CD4-positive, alpha-beta T cell (primary cell): ENCODE measurements at regions not wholly inside any gene's neighbourhood (a gene's known extent, or its start where the extent isn't known, plus 50 kb on each side); places are given as distances from the start of the nearest gene placed in this dataset.

Source experiments
- ATAC-seq: fragments of 200-7000 bp; cut with Tn5 transposase; one replicate; pipeline ENCODE4 v1.10.0; 2022; ENCODE audit warnings: mild to moderate bottlenecking; ENCODE audit not compliant: poor library complexity
- CTCF ChIA-PET: fragments of 350-600 bp; sonication (Branson Sonifier 250); formaldehyde crosslinking; loops from one replicate; lab custom pipeline; 2021; ENCODE audit warnings: antibody characterized with exemption, inconsistent platforms; lab: Charles Lee
- POLR2A ChIA-PET: fragments of 350-600 bp; sonication (Branson Sonifier 250); formaldehyde crosslinking; loops from one replicate; lab custom pipeline; 2021; ENCODE audit warnings: antibody characterized with exemption, inconsistent platforms; lab: Charles Lee
- DNase-seq, 14 experiments: peaks; one replicate each; pipeline ENCODE4 v3.0.0-alpha.2; 2013 to 2020; ENCODE audit warnings: mixed read lengths in 2 of 14
- H3K27ac ChIP-seq, 2 donors: one replicate each; pipeline versions ENCODE4 v1.5.1 to v1.7.0; 2013; ENCODE audit warnings: low read length in 2 of 2, low read depth in 1 of 2, mild to moderate bottlenecking in 1 of 2
- H3K27me3 ChIP-seq, 2 experiments: 1 replicate in 1 of 2; 2 replicates in 1 of 2; pipeline versions ENCODE4 v1.6.1 to v1.7.0; 2013; ENCODE audit warnings: low read length in 2 of 2, control low read depth in 1 of 2, mild to moderate bottlenecking in 1 of 2, moderate library complexity in 1 of 2; ENCODE audit not compliant: insufficient read depth in 2 of 2, control insufficient read depth in 1 of 2
- H3K36me3 ChIP-seq: one replicate; pipeline ENCODE4 v1.6.1; 2013; ENCODE audit warnings: low read length, control low read depth; ENCODE audit not compliant: insufficient read depth
- H3K4me1 ChIP-seq: one replicate; pipeline ENCODE4 v1.6.1; 2013; ENCODE audit warnings: low read length, control low read depth; ENCODE audit not compliant: insufficient read depth
- H3K4me3 ChIP-seq: one replicate; pipeline ENCODE4 v1.5.1; 2013; ENCODE audit warnings: mild to moderate bottlenecking, low read length, moderate library complexity
- H3K9me3 ChIP-seq, 2 experiments: 1 replicate in 1 of 2; 2 replicates in 1 of 2; pipeline versions ENCODE4 v1.6.1 to v1.7.0; 2013; ENCODE audit warnings: low read length in 2 of 2, mild to moderate bottlenecking in 2 of 2, control low read depth in 1 of 2, moderate library complexity in 1 of 2; ENCODE audit not compliant: control insufficient read depth in 1 of 2, insufficient read depth in 1 of 2
- H3K27ac Mint-ChIP-seq: one replicate; pipeline ENCODE4 v1.8.0; 2020; ENCODE audit warnings: mixed read lengths
- H3K27me3 Mint-ChIP-seq: one replicate; pipeline ENCODE4 v1.8.0; 2021; ENCODE audit warnings: mixed read lengths
- H3K36me3 Mint-ChIP-seq: one replicate; pipeline ENCODE4 v1.8.0; 2021; ENCODE audit warnings: low read depth, mixed read lengths
- H3K4me1 Mint-ChIP-seq: one replicate; pipeline ENCODE4 v1.8.0; 2021; ENCODE audit warnings: low read depth, mixed read lengths
- H3K4me3 Mint-ChIP-seq: one replicate; pipeline ENCODE4 v1.8.0; 2020; ENCODE audit warnings: mild to moderate bottlenecking, mixed read lengths
- H3K9me3 Mint-ChIP-seq: one replicate; pipeline ENCODE4 v1.8.0; 2020; ENCODE audit warnings: mixed read lengths
- CTCF ChIP-seq: fragments of 200-600 bp; IDR thresholded peaks from one replicate; pipeline ENCODE4 v1.8.0; 2022; ENCODE audit warnings: antibody characterized with exemption, mild to moderate bottlenecking
- intact Hi-C, 2 experiments: fragments of 100-400 bp; cut with DNase I in 1 of 2; cut with micrococcal nuclease in 1 of 2; formaldehyde crosslinking; loops; one replicate each; pipeline versions ENCODE4 v1.15.1 to v1.9.0; 2023 to 2025; cut with DNase I, micrococcal nuclease

GRCh38 chr3:124605781-124606579, 124.3 kb upstream of the UMPS start:
- no peaks in the 10 kb centered on the region for H3K9me3 Mint-ChIP-seq
- no peak overlapping the region for H3K27ac Mint-ChIP-seq
- POLR2A ChIA-PET = no interaction called here

DNA sequence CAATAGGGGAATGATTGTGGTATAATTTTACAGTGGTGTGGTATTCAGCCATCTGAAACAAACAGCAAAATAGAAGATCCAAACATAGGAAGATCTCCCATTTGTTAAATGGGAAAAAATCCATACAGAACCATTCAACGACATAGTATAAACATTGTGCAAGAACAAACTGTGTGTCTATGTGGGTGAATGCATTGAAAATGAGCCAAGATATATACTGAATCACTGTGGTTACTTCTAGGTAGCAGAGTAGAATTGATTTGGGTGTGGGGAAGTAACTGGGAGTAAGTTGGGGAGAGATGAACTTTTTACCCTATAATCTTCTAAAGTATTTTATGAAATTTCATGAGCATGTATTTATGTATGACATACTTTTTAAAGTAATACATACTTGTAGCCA, 123.1 kb upstream of the UMPS start:
- Mint-ChIP-seq H3K36me3 (no peaks in the 10 kb centered on the region), H3K4me3 (no peak overlapping the region), H3K4me1 (no peaks in the 10 kb centered on the region), H3K27me3 (peaks cover 12% of the 10 kb centered on the region), H3K27ac (no peak overlapping the region), H3K9me3 (no peaks in the 10 kb centered on the region)
- ATAC-seq (no peak), DNase-seq (no peak)
- H3K36me3 ChIP-seq = no peaks in the 10 kb centered on the region
- ChIA-PET CTCF (no interaction called here), POLR2A (no interaction called here)
- no peaks in the 10 kb centered on the region for H3K4me1 ChIP-seq
- no peaks in the 10 kb centered on the region for H3K27me3 ChIP-seq
- TF ChIP-seq CTCF = no peak
- intact Hi-C loops = no loop called here
- H3K27ac ChIP-seq = no peak overlapping the region
- no peaks in the 10 kb centered on the region for H3K9me3 ChIP-seq
- no peak overlapping the region for H3K4me3 ChIP-seq

More at GRCh38 chr3:124605781-124606579, 124.3 kb upstream of the UMPS start:
- no peaks in the 10 kb centered on the region for H3K4me1 Mint-ChIP-seq
- intact Hi-C loops = no loop called here
- Histone ChIP-seq H3K4me1 (no peaks in the 10 kb centered on the region), H3K9me3 (no peaks in the 10 kb centered on the region), H3K27me3 (no peaks in the 10 kb centered on the region), H3K36me3 (no peaks in the 10 kb centered on the region), H3K27ac (no peak overlapping the region), H3K4me3 (no peak overlapping the region)
- DNase-seq (no peak), ATAC-seq (no peak)
- TF ChIP-seq CTCF = no peak
- peaks cover 12% of the 10 kb centered on the region for H3K27me3 Mint-ChIP-seq
- H3K36me3 Mint-ChIP-seq = no peaks in the 10 kb centered on the region
- H3K4me3 Mint-ChIP-seq = no peak overlapping the region
- CTCF ChIA-PET = no interaction called here

- Histone ChIP-seq H3K4me3 (no peak overlapping the region), H3K27ac (no peak overlapping the region), H3K9me3 (no peaks in the 10 kb centered on the region), H3K36me3 (no peaks in the 10 kb centered on the region), H3K27me3 (no peaks in the 10 kb centered on the region), H3K4me1 (no peaks in the 10 kb centered on the region)
- ChIA-PET POLR2A (no interaction called here), CTCF (no interaction called here)
- no peak for TF ChIP-seq CTCF
- ATAC-seq (no peak), DNase-seq (no peak)
- Mint-ChIP-seq H3K36me3 (no peaks in the 10 kb centered on the region), H3K9me3 (no peaks in the 10 kb centered on the region), H3K27me3 (no peaks in the 10 kb centered on the region), H3K4me1 (no peaks in the 10 kb centered on the region), H3K4me3 (no peak overlapping the region), H3K27ac (no peak overlapping the region)
- intact Hi-C loops = no loop called here
These were observed 120.8 kb upstream of the UMPS start for GRCh38 chr3:124609402-124609801.
